H9 (cell line): ENCODE measurements at regions not wholly inside any gene's neighbourhood (a gene's known extent, or its start where the extent isn't known, plus 50 kb on each side); places are given as distances from the start of the nearest gene placed in this dataset.

Experiments
- DNase-seq: peaks from one replicate; pipeline ENCODE4 v3.0.0-alpha.2; 2017
- H2AFZ ChIP-seq: one replicate; pipeline ENCODE4 v1.6.1; 2013; ENCODE audit warnings: mild to moderate bottlenecking, low read length, control low read depth, moderate library complexity
- H2AK5ac ChIP-seq: 2 replicates; pipeline ENCODE4 v1.6.1; 2013; ENCODE audit warnings: low read length, control low read depth, mixed read lengths; ENCODE audit not compliant: insufficient read length
- H2BK120ac ChIP-seq: one replicate; pipeline ENCODE4 v1.6.1; 2013; ENCODE audit warnings: low read depth, mild to moderate bottlenecking, low read length, control low read depth, inconsistent platforms; ENCODE audit not compliant: poor library complexity, severe bottlenecking
- H2BK12ac ChIP-seq: 2 replicates; pipeline ENCODE4 v1.6.1; 2013; ENCODE audit warnings: low read length, control low read depth, mixed read lengths, low read depth; ENCODE audit not compliant: insufficient read length
- H2BK15ac ChIP-seq: 2 replicates; pipeline ENCODE4 v1.6.1; 2013; ENCODE audit warnings: low read depth, low read length, control low read depth
- H2BK20ac ChIP-seq: one replicate; pipeline ENCODE4 v1.6.1; 2013; ENCODE audit warnings: low read depth, mild to moderate bottlenecking, low read length, control low read depth, inconsistent platforms; ENCODE audit not compliant: poor library complexity, severe bottlenecking
- H2BK5ac ChIP-seq: 2 replicates; pipeline ENCODE4 v1.6.1; 2013; ENCODE audit warnings: low read length, control low read depth, mixed read lengths; ENCODE audit not compliant: insufficient read length
- H3K14ac ChIP-seq: 2 replicates; pipeline ENCODE4 v1.6.1; 2013; ENCODE audit warnings: low read length, control low read depth; ENCODE audit not compliant: insufficient read depth
- H3K18ac ChIP-seq: 2 replicates; pipeline ENCODE4 v1.6.1; 2013; ENCODE audit warnings: low read depth, mild to moderate bottlenecking, mixed read lengths, low read length, control low read depth; ENCODE audit not compliant: insufficient read length
- H3K23ac ChIP-seq: 2 replicates; pipeline ENCODE4 v1.6.1; 2013; ENCODE audit warnings: low read length, control low read depth, mixed read lengths, low read depth; ENCODE audit not compliant: insufficient read length
- H3K23me2 ChIP-seq: 2 replicates; pipeline ENCODE4 v1.6.1; 2013; ENCODE audit warnings: low read depth, mild to moderate bottlenecking, mixed read lengths, low read length, control low read depth; ENCODE audit not compliant: insufficient read length, poor library complexity, severe bottlenecking
- H3K27ac ChIP-seq: 2 replicates; pipeline ENCODE4 v1.5.1; 2013; ENCODE audit warnings: low read length, control low read depth, mixed read lengths, low read depth; ENCODE audit not compliant: insufficient read length
- H3K27me3 ChIP-seq: 2 replicates; pipeline ENCODE4 v1.6.1; 2013; ENCODE audit warnings: low read length, control low read depth, inconsistent platforms; ENCODE audit not compliant: insufficient read depth
- H3K4ac ChIP-seq: 2 replicates; pipeline ENCODE4 v1.6.1; 2013; ENCODE audit warnings: low read depth, mild to moderate bottlenecking, control low read depth, inconsistent platforms, low read length, moderate library complexity
- H3K4me1 ChIP-seq: 2 replicates; pipeline ENCODE4 v1.6.1; 2013; ENCODE audit warnings: low read length, control low read depth, inconsistent platforms; ENCODE audit not compliant: insufficient read depth
- H3K4me2 ChIP-seq: 2 replicates; pipeline ENCODE4 v1.6.1; 2013; ENCODE audit warnings: low read length, control low read depth, mixed read lengths; ENCODE audit not compliant: insufficient read length, insufficient read depth
- H3K56ac ChIP-seq: 2 replicates; pipeline ENCODE4 v1.6.1; 2013; ENCODE audit warnings: low read depth, mild to moderate bottlenecking, mixed read lengths, low read length, control low read depth; ENCODE audit not compliant: insufficient read length
- H3K79me1 ChIP-seq: 2 replicates; pipeline ENCODE4 v1.6.1; 2013; ENCODE audit warnings: low read depth, mild to moderate bottlenecking, moderate library complexity, low read length, control low read depth, inconsistent platforms; ENCODE audit not compliant: insufficient read depth, poor library complexity, severe bottlenecking
- H3K79me2 ChIP-seq: 2 replicates; pipeline ENCODE4 v1.6.1; 2013; ENCODE audit warnings: low read length, control low read depth, inconsistent platforms; ENCODE audit not compliant: insufficient read depth
- H3K9ac ChIP-seq: 2 replicates; pipeline ENCODE4 v1.6.1; 2013; ENCODE audit warnings: low read length, control low read depth, mixed read lengths; ENCODE audit not compliant: insufficient read length; ENCODE audit errors: extremely low read depth
- H3K9me3 ChIP-seq: one replicate; pipeline ENCODE4 v1.6.1; 2013; ENCODE audit warnings: low read depth, low read length, inconsistent platforms; ENCODE audit not compliant: control insufficient read depth
- H3T11ph ChIP-seq: one replicate; pipeline ENCODE4 v1.6.1; 2013; ENCODE audit warnings: mild to moderate bottlenecking, low read length, control low read depth, inconsistent platforms
- H4K20me1 ChIP-seq: one replicate; pipeline ENCODE4 v1.6.1; 2013; ENCODE audit not compliant: control insufficient read depth, insufficient read length, insufficient read depth
- H4K5ac ChIP-seq: 2 replicates; pipeline ENCODE4 v1.6.1; 2013; ENCODE audit warnings: low read depth, mild to moderate bottlenecking, mixed read lengths, low read length, control low read depth; ENCODE audit not compliant: insufficient read length
- H4K8ac ChIP-seq: replicated peaks from 2 replicates; pipeline ENCODE4 v1.6.1; 2013; ENCODE audit warnings: low read length, control low read depth, mixed read lengths, low read depth; ENCODE audit not compliant: insufficient read length
- H4K91ac ChIP-seq: 2 replicates; pipeline ENCODE4 v1.6.1; 2013; ENCODE audit warnings: low read depth, mild to moderate bottlenecking, moderate library complexity, mixed read lengths, low read length, control low read depth; ENCODE audit not compliant: insufficient read length
- H3K27ac Mint-ChIP-seq, 3 experiments: 2 replicates in 2 of 3; 3 replicates in 1 of 3; pipeline ENCODE4 v1.8.0; 2020 to 2021; ENCODE audit warnings: mixed read lengths in 3 of 3, mild to moderate bottlenecking in 1 of 3, moderate library complexity in 1 of 3
- H3K27me3 Mint-ChIP-seq: 2 replicates; pipeline ENCODE4 v1.8.0; 2021; ENCODE audit warnings: low read depth, mild to moderate bottlenecking, moderate library complexity, mixed read lengths
- H3K36me3 Mint-ChIP-seq, 3 experiments: 2 replicates in 2 of 3; 3 replicates in 1 of 3; pipeline ENCODE4 v1.8.0; 2020 to 2021; ENCODE audit warnings: low read depth in 3 of 3, mixed read lengths in 3 of 3; ENCODE audit not compliant: insufficient read depth in 1 of 3
- H3K4me1 Mint-ChIP-seq, 2 experiments: 2 replicates each; pipeline ENCODE4 v1.8.0; 2020; ENCODE audit warnings: mixed read lengths in 2 of 2
- H3K4me3 Mint-ChIP-seq, 2 experiments: 2 replicates in 1 of 2; 3 replicates in 1 of 2; pipeline ENCODE4 v1.8.0; 2020 to 2021; ENCODE audit warnings: mild to moderate bottlenecking in 2 of 2, mixed read lengths in 2 of 2, moderate library complexity in 1 of 2
- H3K9me3 Mint-ChIP-seq, 2 experiments: 2 replicates in 1 of 2; 3 replicates in 1 of 2; pipeline ENCODE4 v1.8.0; 2020; ENCODE audit warnings: mild to moderate bottlenecking in 2 of 2, mixed read lengths in 2 of 2, moderate library complexity in 1 of 2
- WGBS: extraction: QIAGEN DNeasy Blood & Tissue Kit; methylation state at CpG from one replicate; pipeline ENCODE4 v1.1.7; 2013; ENCODE audit warnings: missing lambda C conversion rate, low lambda C conversion rate, mixed read lengths; ENCODE audit not compliant: insufficient read length; ENCODE audit errors: extremely low coverage; 5-methylcytosine and 5-hydroxymethylcytosine counted together
- TF ChIP-seq, protein P1 (sequence below): fragments of 200-600 bp; sonication (generic); conservative IDR thresholded peaks from 3 replicates; pipeline ENCODE4 v1.8.0; 2021; ENCODE audit warnings: antibody characterized with exemption, mild to moderate bottlenecking

DNA sequence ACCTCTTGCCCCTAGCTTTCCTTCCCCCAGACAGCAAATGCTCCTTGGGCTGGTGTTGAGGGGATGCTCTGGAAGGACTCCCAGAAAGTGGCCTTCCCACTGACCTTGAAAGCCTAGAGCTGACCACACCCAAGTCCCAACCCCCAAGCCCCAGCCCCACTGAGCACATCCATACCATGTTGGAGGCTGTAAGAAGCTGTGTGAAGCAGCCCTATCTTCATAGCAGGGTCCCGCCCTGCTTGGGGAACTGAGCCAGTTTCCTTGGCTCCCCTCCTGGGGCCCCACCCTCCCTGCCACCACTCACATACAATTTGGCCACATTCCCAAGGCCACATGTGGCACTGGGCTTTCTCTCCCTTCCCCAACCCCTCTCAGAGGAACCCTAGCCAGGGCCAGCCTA is 72.3 kb upstream of the CACUL1 start:
- no peak overlapping the region for H2BK5ac ChIP-seq
- no peak overlapping the region for H3K14ac ChIP-seq
- H3K27ac ChIP-seq, result no peak overlapping the region
- no peak overlapping the region for H3K4ac ChIP-seq
- H3K79me1 ChIP-seq, result no peaks in the 10 kb centered on the region
- no peak overlapping the region for H2BK15ac ChIP-seq
- WGBS, result no CpG with 5 or more reads among the region's 1 CpG
- H3T11ph ChIP-seq, result no peak overlapping the region
- DNase-seq, result no peak
- Mint-ChIP-seq H3K27ac (no peak overlapping the region), H3K9me3 (peaks cover 10% of the 10 kb centered on the region in 2 experiments; a peak in 4 of 5 replicates), H3K27me3 (peaks cover 6% of the 10 kb centered on the region; the same call in 1 of the 2 replicates), H3K4me3 (no peak overlapping the region), H3K4me1 (peaks cover 2% of the 10 kb centered on the region in 2 experiments; a peak in 2 of 4 replicates), H3K36me3 (peaks cover 0 to 4% (median 0%) of the 10 kb centered on the region in 3 experiments; a peak in 2 of 7 replicates)
- no peak overlapping the region for H2BK20ac ChIP-seq
- no peak overlapping the region for H2AK5ac ChIP-seq
- no peak overlapping the region for H3K9ac ChIP-seq
- H3K27me3 ChIP-seq, result no peaks in the 10 kb centered on the region
- no peaks in the 10 kb centered on the region for H3K79me2 ChIP-seq
- H2BK120ac ChIP-seq, result no peak overlapping the region
- no peak overlapping the region for H2AFZ ChIP-seq
- TF ChIP-seq, protein P1, sequence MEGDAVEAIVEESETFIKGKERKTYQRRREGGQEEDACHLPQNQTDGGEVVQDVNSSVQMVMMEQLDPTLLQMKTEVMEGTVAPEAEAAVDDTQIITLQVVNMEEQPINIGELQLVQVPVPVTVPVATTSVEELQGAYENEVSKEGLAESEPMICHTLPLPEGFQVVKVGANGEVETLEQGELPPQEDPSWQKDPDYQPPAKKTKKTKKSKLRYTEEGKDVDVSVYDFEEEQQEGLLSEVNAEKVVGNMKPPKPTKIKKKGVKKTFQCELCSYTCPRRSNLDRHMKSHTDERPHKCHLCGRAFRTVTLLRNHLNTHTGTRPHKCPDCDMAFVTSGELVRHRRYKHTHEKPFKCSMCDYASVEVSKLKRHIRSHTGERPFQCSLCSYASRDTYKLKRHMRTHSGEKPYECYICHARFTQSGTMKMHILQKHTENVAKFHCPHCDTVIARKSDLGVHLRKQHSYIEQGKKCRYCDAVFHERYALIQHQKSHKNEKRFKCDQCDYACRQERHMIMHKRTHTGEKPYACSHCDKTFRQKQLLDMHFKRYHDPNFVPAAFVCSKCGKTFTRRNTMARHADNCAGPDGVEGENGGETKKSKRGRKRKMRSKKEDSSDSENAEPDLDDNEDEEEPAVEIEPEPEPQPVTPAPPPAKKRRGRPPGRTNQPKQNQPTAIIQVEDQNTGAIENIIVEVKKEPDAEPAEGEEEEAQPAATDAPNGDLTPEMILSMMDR, result no peak
- no peaks in the 10 kb centered on the region for H3K23me2 ChIP-seq
- no peak overlapping the region for H4K91ac ChIP-seq
- H3K4me1 ChIP-seq, result no peaks in the 10 kb centered on the region
- no peak overlapping the region for H4K5ac ChIP-seq
- H3K56ac ChIP-seq, result no peak overlapping the region
- H3K4me2 ChIP-seq, result no peak overlapping the region
- H3K23ac ChIP-seq, result no peak overlapping the region
- no peak overlapping the region for H4K8ac ChIP-seq
- H3K9me3 ChIP-seq, result no peaks in the 10 kb centered on the region
- no peak overlapping the region for H3K18ac ChIP-seq
- H2BK12ac ChIP-seq, result no peak overlapping the region
- H4K20me1 ChIP-seq, result no peaks in the 10 kb centered on the region
